H1 (cell line): ENCODE measurements at regions not wholly inside any gene's neighbourhood (a gene's known extent, or its start where the extent isn't known, plus 50 kb on each side); places are given as distances from the start of the nearest gene placed in this dataset.

Source experiments
- BCL11A ChIP-seq, 2 experiments: IDR thresholded peaks; one replicate each; pipeline ENCODE4 v1.6.1; 2011; ENCODE audit warnings: low read depth in 2 of 2, low read length in 2 of 2, mild to moderate bottlenecking in 2 of 2
- FOSL1 ChIP-seq: IDR thresholded peaks from 2 replicates; pipeline ENCODE4 v1.6.1; 2011; ENCODE audit warnings: mild to moderate bottlenecking, low read depth, low read length, moderate library complexity; ENCODE audit not compliant: insufficient read depth
- SIX5 ChIP-seq: IDR thresholded peaks from 2 replicates; pipeline ENCODE4 v1.6.1; 2011; ENCODE audit warnings: mild to moderate bottlenecking, low read depth, low read length
- SP1 ChIP-seq: IDR thresholded peaks from 2 replicates; pipeline ENCODE4 v1.6.1; 2011; ENCODE audit warnings: low read depth, low read length
- TAF1 ChIP-seq: IDR thresholded peaks from 2 replicates; pipeline ENCODE4 v1.6.1; 2011; ENCODE audit warnings: mild to moderate bottlenecking, low read depth, low read length
- TF ChIP-seq, protein P1 (sequence below): fragments of 300-600 bp; sonication (generic); IDR thresholded peaks from 2 replicates; pipeline ENCODE4 v1.7.1; 2012; ENCODE audit warnings: low read length, moderate library complexity, mild to moderate bottlenecking, inconsistent platforms; ENCODE audit not compliant: insufficient replicate concordance

DNA sequence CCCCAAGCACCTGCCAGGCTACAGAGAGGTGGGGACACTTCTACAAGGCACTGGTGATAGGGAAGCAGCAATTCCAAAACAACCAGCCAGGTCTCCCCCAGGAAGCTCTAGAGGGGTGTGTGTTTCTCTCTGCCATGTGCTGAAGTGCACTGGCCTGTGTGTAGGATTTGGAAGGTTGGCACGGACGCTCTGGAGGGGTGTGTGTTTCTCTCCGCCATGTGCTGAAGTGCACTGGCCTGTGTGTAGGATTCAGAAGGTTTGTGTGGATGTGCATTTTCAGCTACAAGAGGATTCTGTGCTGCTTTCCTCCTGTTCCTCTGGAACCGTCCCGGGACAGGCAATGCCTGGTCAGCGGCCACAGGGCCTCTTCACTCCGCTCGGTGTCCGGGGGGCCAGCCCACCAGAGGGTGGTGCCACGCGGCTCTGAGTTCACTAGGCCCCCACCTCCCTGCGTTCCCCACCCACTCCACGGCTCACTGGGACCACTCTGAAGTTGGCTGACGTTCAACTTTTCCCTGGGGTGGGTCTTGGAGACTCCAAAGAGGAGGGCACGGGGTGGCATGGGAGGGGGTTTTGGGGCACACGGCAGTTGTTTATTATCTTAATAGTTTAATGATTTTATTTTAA lies 552.8 kb downstream of the BRD1 start (continued):
- TF ChIP-seq SP1 (no peak), TAF1 (no peak), BCL11A (IDR thresholded peaks at IDR 0.05; ENCODE audit: low read depth in 2 of 2, low read length in 2 of 2) (no peak), SIX5 (no peak), FOSL1 (no peak)
- TF ChIP-seq, protein P1, sequence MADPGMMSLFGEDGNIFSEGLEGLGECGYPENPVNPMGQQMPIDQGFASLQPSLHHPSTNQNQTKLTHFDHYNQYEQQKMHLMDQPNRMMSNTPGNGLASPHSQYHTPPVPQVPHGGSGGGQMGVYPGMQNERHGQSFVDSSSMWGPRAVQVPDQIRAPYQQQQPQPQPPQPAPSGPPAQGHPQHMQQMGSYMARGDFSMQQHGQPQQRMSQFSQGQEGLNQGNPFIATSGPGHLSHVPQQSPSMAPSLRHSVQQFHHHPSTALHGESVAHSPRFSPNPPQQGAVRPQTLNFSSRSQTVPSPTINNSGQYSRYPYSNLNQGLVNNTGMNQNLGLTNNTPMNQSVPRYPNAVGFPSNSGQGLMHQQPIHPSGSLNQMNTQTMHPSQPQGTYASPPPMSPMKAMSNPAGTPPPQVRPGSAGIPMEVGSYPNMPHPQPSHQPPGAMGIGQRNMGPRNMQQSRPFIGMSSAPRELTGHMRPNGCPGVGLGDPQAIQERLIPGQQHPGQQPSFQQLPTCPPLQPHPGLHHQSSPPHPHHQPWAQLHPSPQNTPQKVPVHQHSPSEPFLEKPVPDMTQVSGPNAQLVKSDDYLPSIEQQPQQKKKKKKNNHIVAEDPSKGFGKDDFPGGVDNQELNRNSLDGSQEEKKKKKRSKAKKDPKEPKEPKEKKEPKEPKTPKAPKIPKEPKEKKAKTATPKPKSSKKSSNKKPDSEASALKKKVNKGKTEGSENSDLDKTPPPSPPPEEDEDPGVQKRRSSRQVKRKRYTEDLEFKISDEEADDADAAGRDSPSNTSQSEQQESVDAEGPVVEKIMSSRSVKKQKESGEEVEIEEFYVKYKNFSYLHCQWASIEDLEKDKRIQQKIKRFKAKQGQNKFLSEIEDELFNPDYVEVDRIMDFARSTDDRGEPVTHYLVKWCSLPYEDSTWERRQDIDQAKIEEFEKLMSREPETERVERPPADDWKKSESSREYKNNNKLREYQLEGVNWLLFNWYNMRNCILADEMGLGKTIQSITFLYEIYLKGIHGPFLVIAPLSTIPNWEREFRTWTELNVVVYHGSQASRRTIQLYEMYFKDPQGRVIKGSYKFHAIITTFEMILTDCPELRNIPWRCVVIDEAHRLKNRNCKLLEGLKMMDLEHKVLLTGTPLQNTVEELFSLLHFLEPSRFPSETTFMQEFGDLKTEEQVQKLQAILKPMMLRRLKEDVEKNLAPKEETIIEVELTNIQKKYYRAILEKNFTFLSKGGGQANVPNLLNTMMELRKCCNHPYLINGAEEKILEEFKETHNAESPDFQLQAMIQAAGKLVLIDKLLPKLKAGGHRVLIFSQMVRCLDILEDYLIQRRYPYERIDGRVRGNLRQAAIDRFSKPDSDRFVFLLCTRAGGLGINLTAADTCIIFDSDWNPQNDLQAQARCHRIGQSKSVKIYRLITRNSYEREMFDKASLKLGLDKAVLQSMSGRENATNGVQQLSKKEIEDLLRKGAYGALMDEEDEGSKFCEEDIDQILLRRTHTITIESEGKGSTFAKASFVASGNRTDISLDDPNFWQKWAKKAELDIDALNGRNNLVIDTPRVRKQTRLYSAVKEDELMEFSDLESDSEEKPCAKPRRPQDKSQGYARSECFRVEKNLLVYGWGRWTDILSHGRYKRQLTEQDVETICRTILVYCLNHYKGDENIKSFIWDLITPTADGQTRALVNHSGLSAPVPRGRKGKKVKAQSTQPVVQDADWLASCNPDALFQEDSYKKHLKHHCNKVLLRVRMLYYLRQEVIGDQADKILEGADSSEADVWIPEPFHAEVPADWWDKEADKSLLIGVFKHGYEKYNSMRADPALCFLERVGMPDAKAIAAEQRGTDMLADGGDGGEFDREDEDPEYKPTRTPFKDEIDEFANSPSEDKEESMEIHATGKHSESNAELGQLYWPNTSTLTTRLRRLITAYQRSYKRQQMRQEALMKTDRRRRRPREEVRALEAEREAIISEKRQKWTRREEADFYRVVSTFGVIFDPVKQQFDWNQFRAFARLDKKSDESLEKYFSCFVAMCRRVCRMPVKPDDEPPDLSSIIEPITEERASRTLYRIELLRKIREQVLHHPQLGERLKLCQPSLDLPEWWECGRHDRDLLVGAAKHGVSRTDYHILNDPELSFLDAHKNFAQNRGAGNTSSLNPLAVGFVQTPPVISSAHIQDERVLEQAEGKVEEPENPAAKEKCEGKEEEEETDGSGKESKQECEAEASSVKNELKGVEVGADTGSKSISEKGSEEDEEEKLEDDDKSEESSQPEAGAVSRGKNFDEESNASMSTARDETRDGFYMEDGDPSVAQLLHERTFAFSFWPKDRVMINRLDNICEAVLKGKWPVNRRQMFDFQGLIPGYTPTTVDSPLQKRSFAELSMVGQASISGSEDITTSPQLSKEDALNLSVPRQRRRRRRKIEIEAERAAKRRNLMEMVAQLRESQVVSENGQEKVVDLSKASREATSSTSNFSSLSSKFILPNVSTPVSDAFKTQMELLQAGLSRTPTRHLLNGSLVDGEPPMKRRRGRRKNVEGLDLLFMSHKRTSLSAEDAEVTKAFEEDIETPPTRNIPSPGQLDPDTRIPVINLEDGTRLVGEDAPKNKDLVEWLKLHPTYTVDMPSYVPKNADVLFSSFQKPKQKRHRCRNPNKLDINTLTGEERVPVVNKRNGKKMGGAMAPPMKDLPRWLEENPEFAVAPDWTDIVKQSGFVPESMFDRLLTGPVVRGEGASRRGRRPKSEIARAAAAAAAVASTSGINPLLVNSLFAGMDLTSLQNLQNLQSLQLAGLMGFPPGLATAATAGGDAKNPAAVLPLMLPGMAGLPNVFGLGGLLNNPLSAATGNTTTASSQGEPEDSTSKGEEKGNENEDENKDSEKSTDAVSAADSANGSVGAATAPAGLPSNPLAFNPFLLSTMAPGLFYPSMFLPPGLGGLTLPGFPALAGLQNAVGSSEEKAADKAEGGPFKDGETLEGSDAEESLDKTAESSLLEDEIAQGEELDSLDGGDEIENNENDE, result no peak
